GM12878 (cell line): ENCODE measurements at regions not wholly inside any gene's neighbourhood (a gene's known extent, or its start where the extent isn't known, plus 50 kb on each side); places are given as distances from the start of the nearest gene placed in this dataset.

Experiments used
- CTCF ChIP-seq, 3 experiments: IDR thresholded peaks in 2 of 3; conservative IDR thresholded peaks in 1 of 3; 2 replicates each; pipeline ENCODE4 v1.5.1; 2011; ENCODE audit warnings: low read depth in 3 of 3, low read length in 3 of 3, mild to moderate bottlenecking in 3 of 3, control low read depth in 2 of 3, moderate library complexity in 2 of 3, inconsistent platforms in 1 of 3, mixed read lengths in 1 of 3; ENCODE audit not compliant: control insufficient read depth in 2 of 3, insufficient read depth in 1 of 3; ENCODE audit errors: extremely low read depth in 1 of 3
- EZH2 ChIP-seq: IDR thresholded peaks from 2 replicates; pipeline ENCODE4 v1.6.1; 2012; ENCODE audit warnings: low read depth, mild to moderate bottlenecking, control low read depth, inconsistent platforms, low read length, borderline replicate concordance; ENCODE audit not compliant: control insufficient read depth
- NRF1 ChIP-seq: conservative IDR thresholded peaks from 2 replicates; pipeline ENCODE4 v1.6.1; 2011; ENCODE audit warnings: mild to moderate bottlenecking, low read depth, low read length, improper control_type of control experiment

GRCh38 chr4:124079174-124079780 is 633.3 kb downstream of the ANKRD50 start:
- TF ChIP-seq CTCF (IDR thresholded peaks at IDR 0.05 in 2 of 3, conservative IDR thresholded peaks at IDR 0.05 in 1 of 3; ENCODE audit: control insufficient read depth in 2 of 3, extremely low read depth in 1 of 3, insufficient read depth in 1 of 3, low read depth in 3 of 3, low read length in 3 of 3), result no peak
- no peak for TF ChIP-seq NRF1
- no peak for TF ChIP-seq EZH2
